ENCODE measurements at regions not wholly inside any gene's neighbourhood (a gene's known extent, or its start where the extent isn't known, plus 50 kb on each side); places are given as distances from the start of the nearest gene placed in this dataset.
"Not testable (repeated sequence)": the region's sequence is repeated elsewhere in the genome, so short reads cannot be mapped to it uniquely, and the experiment has no call there.

DNA sequence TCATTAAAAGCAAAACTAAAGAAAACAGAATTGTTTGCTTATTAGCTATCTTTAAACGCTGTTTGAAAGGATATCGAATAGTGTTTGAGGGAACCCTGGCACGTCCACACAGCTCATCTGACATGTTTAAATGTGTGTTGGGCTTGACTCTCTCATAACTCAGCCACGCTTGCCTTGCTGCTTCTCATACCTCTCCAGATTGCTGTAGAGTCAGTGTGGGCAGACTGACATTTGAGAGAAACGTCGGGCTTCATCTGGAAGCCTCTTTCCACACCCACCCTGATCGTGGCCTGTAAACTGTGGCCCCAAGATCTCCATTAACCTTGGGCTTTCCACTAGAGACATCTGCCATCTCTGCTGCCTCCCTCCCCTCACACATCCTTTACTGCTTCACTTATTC is 226.4 kb upstream of the PLGLB2 start:
- not testable (repeated sequence) for TF ChIP-seq POLR2AphosphoS5 (IDR thresholded peaks at IDR 0.05; ENCODE audit: low read depth, low read length); EZH2 (IDR thresholded peaks at IDR 0.05); JUND (IDR thresholded peaks at IDR 0.05); POLR2A (IDR thresholded peaks at IDR 0.05; ENCODE audit: borderline replicate concordance, extremely low read depth, insufficient read depth, insufficient read length)
- TF ChIP-seq, protein P1, sequence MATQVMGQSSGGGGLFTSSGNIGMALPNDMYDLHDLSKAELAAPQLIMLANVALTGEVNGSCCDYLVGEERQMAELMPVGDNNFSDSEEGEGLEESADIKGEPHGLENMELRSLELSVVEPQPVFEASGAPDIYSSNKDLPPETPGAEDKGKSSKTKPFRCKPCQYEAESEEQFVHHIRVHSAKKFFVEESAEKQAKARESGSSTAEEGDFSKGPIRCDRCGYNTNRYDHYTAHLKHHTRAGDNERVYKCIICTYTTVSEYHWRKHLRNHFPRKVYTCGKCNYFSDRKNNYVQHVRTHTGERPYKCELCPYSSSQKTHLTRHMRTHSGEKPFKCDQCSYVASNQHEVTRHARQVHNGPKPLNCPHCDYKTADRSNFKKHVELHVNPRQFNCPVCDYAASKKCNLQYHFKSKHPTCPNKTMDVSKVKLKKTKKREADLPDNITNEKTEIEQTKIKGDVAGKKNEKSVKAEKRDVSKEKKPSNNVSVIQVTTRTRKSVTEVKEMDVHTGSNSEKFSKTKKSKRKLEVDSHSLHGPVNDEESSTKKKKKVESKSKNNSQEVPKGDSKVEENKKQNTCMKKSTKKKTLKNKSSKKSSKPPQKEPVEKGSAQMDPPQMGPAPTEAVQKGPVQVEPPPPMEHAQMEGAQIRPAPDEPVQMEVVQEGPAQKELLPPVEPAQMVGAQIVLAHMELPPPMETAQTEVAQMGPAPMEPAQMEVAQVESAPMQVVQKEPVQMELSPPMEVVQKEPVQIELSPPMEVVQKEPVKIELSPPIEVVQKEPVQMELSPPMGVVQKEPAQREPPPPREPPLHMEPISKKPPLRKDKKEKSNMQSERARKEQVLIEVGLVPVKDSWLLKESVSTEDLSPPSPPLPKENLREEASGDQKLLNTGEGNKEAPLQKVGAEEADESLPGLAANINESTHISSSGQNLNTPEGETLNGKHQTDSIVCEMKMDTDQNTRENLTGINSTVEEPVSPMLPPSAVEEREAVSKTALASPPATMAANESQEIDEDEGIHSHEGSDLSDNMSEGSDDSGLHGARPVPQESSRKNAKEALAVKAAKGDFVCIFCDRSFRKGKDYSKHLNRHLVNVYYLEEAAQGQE (IDR thresholded peaks at IDR 0.05; ENCODE audit: low read depth), result not testable (repeated sequence)
- TF ChIP-seq, protein P2, sequence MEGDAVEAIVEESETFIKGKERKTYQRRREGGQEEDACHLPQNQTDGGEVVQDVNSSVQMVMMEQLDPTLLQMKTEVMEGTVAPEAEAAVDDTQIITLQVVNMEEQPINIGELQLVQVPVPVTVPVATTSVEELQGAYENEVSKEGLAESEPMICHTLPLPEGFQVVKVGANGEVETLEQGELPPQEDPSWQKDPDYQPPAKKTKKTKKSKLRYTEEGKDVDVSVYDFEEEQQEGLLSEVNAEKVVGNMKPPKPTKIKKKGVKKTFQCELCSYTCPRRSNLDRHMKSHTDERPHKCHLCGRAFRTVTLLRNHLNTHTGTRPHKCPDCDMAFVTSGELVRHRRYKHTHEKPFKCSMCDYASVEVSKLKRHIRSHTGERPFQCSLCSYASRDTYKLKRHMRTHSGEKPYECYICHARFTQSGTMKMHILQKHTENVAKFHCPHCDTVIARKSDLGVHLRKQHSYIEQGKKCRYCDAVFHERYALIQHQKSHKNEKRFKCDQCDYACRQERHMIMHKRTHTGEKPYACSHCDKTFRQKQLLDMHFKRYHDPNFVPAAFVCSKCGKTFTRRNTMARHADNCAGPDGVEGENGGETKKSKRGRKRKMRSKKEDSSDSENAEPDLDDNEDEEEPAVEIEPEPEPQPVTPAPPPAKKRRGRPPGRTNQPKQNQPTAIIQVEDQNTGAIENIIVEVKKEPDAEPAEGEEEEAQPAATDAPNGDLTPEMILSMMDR (IDR thresholded peaks at IDR 0.05 in 2 of 3, conservative IDR thresholded peaks at IDR 0.05 in 1 of 3; ENCODE audit: borderline replicate concordance in 1 of 3, insufficient read depth in 1 of 3, low read depth in 2 of 3, low read length in 2 of 3), result not testable (repeated sequence)
